ENCODE measurements at regions not wholly inside any gene's neighbourhood (a gene's known extent, or its start where the extent isn't known, plus 50 kb on each side); places are given as distances from the start of the nearest gene placed in this dataset.
"Not testable (repeated sequence)": the region's sequence is repeated elsewhere in the genome, so short reads cannot be mapped to it uniquely, and the experiment has no call there.

DNA sequence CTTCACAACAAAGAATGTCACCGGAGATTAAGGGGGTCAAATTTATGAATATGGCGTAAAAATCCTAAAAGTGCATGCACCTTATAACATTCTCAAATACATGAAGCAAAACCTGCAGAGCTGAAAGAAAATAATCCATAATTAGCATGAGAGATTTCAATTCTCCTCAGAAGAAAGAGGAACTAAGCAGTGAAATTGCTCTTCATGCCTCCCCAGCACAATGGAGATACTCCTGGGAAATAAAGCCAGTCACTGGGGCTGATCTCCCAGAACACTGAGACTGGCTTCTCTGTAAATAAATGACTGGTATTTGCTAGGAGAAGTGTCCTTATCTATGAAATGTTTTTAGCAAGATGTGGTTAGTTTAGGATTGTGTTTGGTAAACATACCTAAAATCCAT lies 68.1 kb downstream of the GOLGA6L6 start:
- not testable (repeated sequence) for H3K9ac ChIP-seq (ENCODE audit: insufficient read length, low read depth); H3K4me1 ChIP-seq (ENCODE audit: insufficient read depth, insufficient read length); H3K27me3 ChIP-seq (ENCODE audit: insufficient read depth, insufficient read length); H3K36me3 ChIP-seq (ENCODE audit: insufficient read depth, insufficient read length, low read length); DNase-seq (ENCODE audit: low read depth, low spot score); H3K9me3 ChIP-seq (ENCODE audit: insufficient read depth, low read length); H3K4me3 ChIP-seq (ENCODE audit: insufficient read length, low read depth)

DNA sequence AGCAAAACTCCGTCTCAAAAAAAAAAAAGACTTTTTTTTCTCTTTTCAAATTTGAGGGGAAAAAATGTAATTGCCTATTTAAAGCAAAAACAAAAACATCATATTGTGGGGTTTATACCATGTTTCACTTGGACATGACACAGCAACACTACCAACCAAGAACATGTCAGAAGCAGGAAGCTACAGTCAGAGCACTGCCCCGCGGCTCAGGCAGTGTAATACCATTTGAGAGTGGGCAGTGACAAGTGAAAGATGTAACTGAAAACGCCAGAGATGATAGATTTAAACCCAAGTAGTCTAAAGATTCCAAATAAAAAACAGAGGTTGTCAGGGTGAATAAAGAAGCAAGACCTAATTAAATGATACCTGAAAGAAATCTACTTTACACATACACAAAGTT lies 68.6 kb downstream of the GOLGA6L6 start:
- not testable (repeated sequence) for DNase-seq (ENCODE audit: low read depth, low spot score); H3K27me3 ChIP-seq (ENCODE audit: insufficient read depth, insufficient read length)

DNA sequence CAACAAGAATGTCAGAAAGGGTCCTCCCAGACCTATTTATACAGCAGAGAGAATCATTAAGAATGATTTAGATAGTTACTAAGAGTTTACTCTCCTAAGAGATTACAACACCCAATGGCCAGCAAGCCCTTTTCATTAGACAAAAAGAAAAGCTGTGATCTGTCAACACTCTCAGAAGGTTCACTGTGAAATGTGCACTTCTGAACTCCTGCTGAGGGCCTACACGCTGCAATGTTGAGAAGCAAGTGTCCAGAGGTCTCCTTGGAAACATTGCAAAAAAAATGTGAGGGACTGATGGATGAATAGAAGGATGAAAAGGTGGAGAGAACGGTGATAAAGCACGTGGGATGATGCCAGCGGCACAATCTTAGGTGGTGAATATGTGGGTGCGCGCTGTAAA lies 70.8 kb downstream of the GOLGA6L6 start:
- not testable (repeated sequence) for DNase-seq (ENCODE audit: low read depth, low spot score); H3K9ac ChIP-seq (ENCODE audit: insufficient read length, low read depth); H3K9me3 ChIP-seq (ENCODE audit: insufficient read depth, low read length); H3K27me3 ChIP-seq (ENCODE audit: insufficient read depth, insufficient read length); H3K4me1 ChIP-seq (ENCODE audit: insufficient read depth, insufficient read length); H3K4me3 ChIP-seq (ENCODE audit: insufficient read length, low read depth); H3K36me3 ChIP-seq (ENCODE audit: insufficient read depth, insufficient read length, low read length)

More for the DNA sequence above, 68.6 kb downstream of the GOLGA6L6 start:
- not testable (repeated sequence) for H3K9ac ChIP-seq (ENCODE audit: insufficient read length, low read depth); H3K9me3 ChIP-seq (ENCODE audit: insufficient read depth, low read length); H3K36me3 ChIP-seq (ENCODE audit: insufficient read depth, insufficient read length, low read length); H3K4me3 ChIP-seq (ENCODE audit: insufficient read length, low read depth); H3K4me1 ChIP-seq (ENCODE audit: insufficient read depth, insufficient read length)

DNA sequence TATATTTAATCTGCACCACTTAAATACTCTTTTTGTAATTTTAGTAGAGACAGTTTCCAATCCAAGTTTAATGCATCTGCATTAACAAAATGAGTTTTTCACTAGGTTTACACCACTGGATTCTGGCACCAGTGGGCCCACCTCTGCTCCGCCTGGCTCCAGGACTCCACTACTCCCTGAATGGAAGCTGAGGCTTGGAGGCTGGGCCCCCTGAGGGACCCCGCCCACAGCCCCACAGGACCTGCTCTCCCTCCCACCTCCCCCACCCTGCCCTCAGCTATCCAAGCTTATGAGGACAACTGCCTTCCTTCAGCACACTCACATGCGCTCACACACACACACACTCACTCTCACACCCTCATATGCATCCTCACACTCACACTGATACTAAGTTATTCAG lies 100.5 kb downstream of the GOLGA6L6 start:
- not testable (repeated sequence) for DNase-seq (ENCODE audit: low read depth, low spot score); H3K9me3 ChIP-seq (ENCODE audit: insufficient read depth, low read length); H3K4me3 ChIP-seq (ENCODE audit: insufficient read length, low read depth); H3K9ac ChIP-seq (ENCODE audit: insufficient read length, low read depth); H3K4me1 ChIP-seq (ENCODE audit: insufficient read depth, insufficient read length); H3K36me3 ChIP-seq (ENCODE audit: insufficient read depth, insufficient read length, low read length); H3K27me3 ChIP-seq (ENCODE audit: insufficient read depth, insufficient read length)

DNA sequence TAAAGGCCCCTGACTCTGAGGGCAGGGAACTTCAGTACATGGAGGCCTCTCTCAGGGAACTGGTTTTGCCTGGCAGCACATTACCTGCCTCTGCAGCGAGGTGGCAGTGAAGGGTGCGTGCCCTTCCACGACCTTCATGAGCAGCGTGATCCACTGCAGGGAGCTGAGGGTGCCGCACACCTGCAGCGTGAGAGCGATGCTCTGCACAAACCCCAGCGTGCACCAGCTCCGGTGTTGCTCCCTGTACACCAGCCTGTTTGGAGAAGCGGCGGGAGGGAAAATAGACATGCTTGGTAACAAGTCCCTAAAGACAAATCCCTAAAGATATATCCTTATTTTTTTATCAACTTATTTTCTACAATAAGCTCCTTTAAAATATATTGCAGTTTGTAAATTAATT lies 101.2 kb downstream of the GOLGA6L6 start:
- not testable (repeated sequence) for H3K4me1 ChIP-seq (ENCODE audit: insufficient read depth, insufficient read length); H3K27me3 ChIP-seq (ENCODE audit: insufficient read depth, insufficient read length); H3K36me3 ChIP-seq (ENCODE audit: insufficient read depth, insufficient read length, low read length); H3K9me3 ChIP-seq (ENCODE audit: insufficient read depth, low read length); DNase-seq (ENCODE audit: low read depth, low spot score); H3K9ac ChIP-seq (ENCODE audit: insufficient read length, low read depth); H3K4me3 ChIP-seq (ENCODE audit: insufficient read length, low read depth)

DNA sequence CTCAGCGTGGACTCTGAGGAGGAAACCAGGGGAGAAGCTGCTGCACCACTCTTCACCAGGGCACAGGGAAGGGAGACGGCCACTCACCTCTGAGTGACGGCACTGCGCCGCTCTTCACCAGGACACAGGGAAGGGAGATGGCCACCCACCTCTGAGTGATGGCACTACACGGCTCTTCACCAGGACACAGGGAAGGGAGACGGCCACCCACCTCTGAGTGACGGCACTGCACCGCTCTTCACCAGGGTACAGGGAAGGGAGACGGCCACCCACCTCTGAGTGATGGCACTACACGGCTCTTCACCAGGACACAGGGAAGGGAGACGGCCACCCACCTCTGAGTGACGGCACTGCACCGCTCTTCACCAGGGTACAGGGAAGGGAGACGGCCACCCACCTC lies 102.5 kb downstream of the GOLGA6L6 start:
- H3K9ac ChIP-seq (ENCODE audit: insufficient read length, low read depth); DNase-seq (ENCODE audit: low read depth, low spot score); H3K9me3 ChIP-seq (ENCODE audit: insufficient read depth, low read length); H3K4me1 ChIP-seq (ENCODE audit: insufficient read depth, insufficient read length); H3K36me3 ChIP-seq (ENCODE audit: insufficient read depth, insufficient read length, low read length); H3K27me3 ChIP-seq (ENCODE audit: insufficient read depth, insufficient read length); H3K4me3 ChIP-seq (ENCODE audit: insufficient read length, low read depth): not testable (repeated sequence)

DNA sequence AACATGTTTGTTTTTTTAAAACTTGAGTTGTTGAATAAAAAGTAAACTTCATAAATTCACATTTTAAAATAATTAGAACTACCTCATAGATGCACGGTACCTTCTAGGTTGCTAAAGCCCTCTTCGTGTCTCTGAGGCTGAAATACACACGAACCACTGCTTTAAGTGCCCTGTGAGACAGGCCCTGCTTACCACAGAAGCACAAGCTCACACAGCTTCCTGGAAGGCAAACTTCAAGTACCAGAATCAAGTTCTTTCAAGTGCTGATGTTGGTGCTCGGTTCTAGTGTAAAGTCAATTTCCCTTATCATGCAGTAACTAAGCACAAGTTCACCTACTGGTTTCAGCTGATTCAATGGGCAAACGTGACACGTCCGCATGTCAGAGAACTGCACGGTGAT lies 103.3 kb downstream of the GOLGA6L6 start:
- H3K4me1 ChIP-seq (ENCODE audit: insufficient read depth, insufficient read length); H3K4me3 ChIP-seq (ENCODE audit: insufficient read length, low read depth); DNase-seq (ENCODE audit: low read depth, low spot score); H3K9ac ChIP-seq (ENCODE audit: insufficient read length, low read depth); H3K36me3 ChIP-seq (ENCODE audit: insufficient read depth, insufficient read length, low read length); H3K9me3 ChIP-seq (ENCODE audit: insufficient read depth, low read length); H3K27me3 ChIP-seq (ENCODE audit: insufficient read depth, insufficient read length): not testable (repeated sequence)

DNA sequence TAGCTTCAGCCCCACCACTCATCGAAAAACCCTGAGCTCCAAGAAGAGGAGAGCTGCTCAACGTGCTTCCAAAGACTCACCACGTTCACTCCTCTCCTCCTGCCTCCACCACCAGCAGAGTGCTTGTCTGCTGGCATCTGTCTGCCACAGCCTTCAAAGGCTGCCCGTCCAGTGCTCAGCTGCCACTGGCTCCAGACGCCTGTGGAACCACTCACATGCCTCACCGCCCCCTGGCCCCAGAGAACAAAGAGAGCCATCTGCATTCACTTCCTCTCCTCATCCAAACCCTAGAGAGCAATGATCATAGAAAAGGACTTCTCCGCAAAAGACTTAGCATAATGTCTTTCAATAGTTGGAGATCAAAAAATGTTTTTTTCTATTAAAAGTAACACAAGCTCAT lies 108.1 kb downstream of the GOLGA6L6 start:
- H3K4me1 ChIP-seq (ENCODE audit: insufficient read depth, insufficient read length); DNase-seq (ENCODE audit: low read depth, low spot score): not testable (repeated sequence)

DNA sequence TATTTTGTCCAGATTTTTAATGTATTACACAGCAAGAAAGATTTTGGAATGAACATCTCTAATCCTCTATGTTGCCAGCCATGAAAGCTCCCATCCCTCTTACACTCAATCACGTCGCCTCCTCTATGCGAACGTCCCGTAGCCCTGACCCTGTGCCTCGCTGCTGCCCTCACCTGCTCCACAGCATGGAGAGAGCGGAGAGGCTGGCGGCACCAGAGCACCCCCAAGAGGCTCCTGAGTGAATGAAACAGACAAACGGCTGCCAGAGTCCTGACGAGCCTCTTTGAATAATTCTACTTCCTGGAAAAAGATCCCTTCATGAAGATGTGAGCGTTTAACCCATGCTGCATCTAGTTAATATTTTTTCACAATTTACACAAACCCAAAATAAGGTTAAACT lies 111.1 kb downstream of the GOLGA6L6 start:
- DNase-seq (ENCODE audit: low read depth, low spot score); H3K9me3 ChIP-seq (ENCODE audit: insufficient read depth, low read length); H3K9ac ChIP-seq (ENCODE audit: insufficient read length, low read depth); H3K36me3 ChIP-seq (ENCODE audit: insufficient read depth, insufficient read length, low read length); H3K27me3 ChIP-seq (ENCODE audit: insufficient read depth, insufficient read length); H3K4me1 ChIP-seq (ENCODE audit: insufficient read depth, insufficient read length); H3K4me3 ChIP-seq (ENCODE audit: insufficient read length, low read depth): not testable (repeated sequence)

More for the DNA sequence above, 108.1 kb downstream of the GOLGA6L6 start:
- H3K36me3 ChIP-seq (ENCODE audit: insufficient read depth, insufficient read length, low read length); H3K9me3 ChIP-seq (ENCODE audit: insufficient read depth, low read length); H3K9ac ChIP-seq (ENCODE audit: insufficient read length, low read depth); H3K27me3 ChIP-seq (ENCODE audit: insufficient read depth, insufficient read length); H3K4me3 ChIP-seq (ENCODE audit: insufficient read length, low read depth): not testable (repeated sequence)

DNA sequence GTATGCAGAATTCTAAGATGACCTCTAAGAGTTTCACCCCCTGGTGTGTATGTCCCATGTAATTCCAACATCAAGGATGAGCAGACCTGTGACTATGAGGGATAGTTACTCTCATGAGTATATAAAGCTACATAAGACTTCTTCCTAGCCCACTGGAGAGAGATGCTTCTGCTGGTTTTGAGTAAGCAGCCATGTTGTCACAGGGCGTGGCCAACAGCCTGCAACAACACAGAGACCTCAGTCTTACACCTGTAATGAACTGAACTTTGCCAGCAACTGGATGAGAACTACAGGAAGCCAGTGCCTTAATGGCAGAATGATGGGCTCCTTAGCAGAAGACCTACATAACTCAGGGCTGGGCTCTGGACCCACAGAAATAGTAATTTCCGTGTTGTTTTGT lies 120.9 kb downstream of the GOLGA6L6 start:
- H3K27me3 ChIP-seq (ENCODE audit: insufficient read depth, insufficient read length); H3K4me1 ChIP-seq (ENCODE audit: insufficient read depth, insufficient read length); H3K9ac ChIP-seq (ENCODE audit: insufficient read length, low read depth); H3K9me3 ChIP-seq (ENCODE audit: insufficient read depth, low read length); H3K4me3 ChIP-seq (ENCODE audit: insufficient read length, low read depth); DNase-seq (ENCODE audit: low read depth, low spot score): not testable (repeated sequence)
- H3K36me3 ChIP-seq (ENCODE audit: insufficient read depth, insufficient read length, low read length), result peaks cover 19% of the 10 kb centered on the region

DNA sequence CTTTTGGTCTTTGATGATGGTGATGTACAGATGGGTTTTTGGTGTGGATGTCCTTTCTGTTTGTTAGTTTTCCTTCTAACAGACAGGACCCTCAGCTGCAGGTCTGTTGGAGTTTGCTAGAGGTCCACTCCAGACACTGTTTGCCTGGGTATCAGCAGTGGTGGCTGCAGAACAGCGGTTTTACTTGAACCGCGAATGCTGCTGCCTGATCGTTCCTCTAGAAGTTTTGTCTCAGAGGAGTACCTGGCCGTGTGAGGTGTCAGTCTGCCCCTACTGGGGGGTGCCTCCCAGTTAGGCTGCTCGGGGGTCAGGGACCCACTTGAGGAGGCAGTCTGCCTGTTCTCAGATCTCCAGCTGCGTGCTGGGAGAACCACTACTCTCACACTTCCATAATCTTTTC lies 125.0 kb downstream of the GOLGA6L6 start:
- H3K36me3 ChIP-seq (ENCODE audit: insufficient read depth, insufficient read length, low read length), result peaks cover 17% of the 10 kb centered on the region
- H3K4me1 ChIP-seq (ENCODE audit: insufficient read depth, insufficient read length); H3K4me3 ChIP-seq (ENCODE audit: insufficient read length, low read depth); DNase-seq (ENCODE audit: low read depth, low spot score); H3K9me3 ChIP-seq (ENCODE audit: insufficient read depth, low read length); H3K9ac ChIP-seq (ENCODE audit: insufficient read length, low read depth); H3K27me3 ChIP-seq (ENCODE audit: insufficient read depth, insufficient read length): not testable (repeated sequence)

DNA sequence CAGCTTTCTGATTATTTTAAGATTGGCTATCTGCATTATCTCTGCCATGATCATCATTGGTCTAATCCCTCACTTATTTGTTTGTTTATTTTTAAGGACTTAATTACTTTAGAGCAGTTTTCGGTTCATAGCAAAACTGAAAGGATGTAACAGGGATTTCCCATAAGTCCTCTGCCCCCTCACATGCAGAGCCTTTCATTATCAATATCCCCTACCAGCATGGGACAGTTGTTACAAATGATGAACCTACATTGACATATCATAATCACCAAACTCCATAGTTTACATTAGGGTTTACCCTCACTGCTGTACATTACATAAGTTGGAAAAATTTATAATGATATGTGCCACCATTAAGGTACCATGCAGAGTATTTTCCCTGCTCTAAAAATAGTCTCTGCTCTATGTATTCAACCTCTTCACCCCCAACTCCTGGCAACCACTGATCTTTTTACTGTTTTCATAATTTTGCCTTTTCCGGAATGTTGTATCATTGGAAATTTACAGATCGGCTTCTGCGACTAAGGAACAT lies 131.9 kb downstream of the GOLGA6L6 start:
- not testable (repeated sequence) for H3K36me3 ChIP-seq (ENCODE audit: insufficient read depth, insufficient read length, low read length); H3K4me3 ChIP-seq (ENCODE audit: insufficient read length, low read depth); H3K9me3 ChIP-seq (ENCODE audit: insufficient read depth, low read length); H3K9ac ChIP-seq (ENCODE audit: insufficient read length, low read depth); DNase-seq (ENCODE audit: low read depth, low spot score); H3K4me1 ChIP-seq (ENCODE audit: insufficient read depth, insufficient read length); H3K27me3 ChIP-seq (ENCODE audit: insufficient read depth, insufficient read length)
